Adipocyte (in vitro differentiated cells): ENCODE measurements at regions not wholly inside any gene's neighbourhood (a gene's known extent, or its start where the extent isn't known, plus 50 kb on each side); places are given as distances from the start of the nearest gene placed in this dataset.

ENCODE experiments used
- DNase-seq: peaks from one replicate; pipeline ENCODE4 v3.0.0-alpha.2; 2015; ENCODE audit warnings: low read depth
- H3K27me3 ChIP-seq: replicated peaks from 2 replicates; pipeline ENCODE4 v1.7.0; 2013; ENCODE audit warnings: mild to moderate bottlenecking, low read length, moderate library complexity; ENCODE audit not compliant: control insufficient read depth, insufficient read depth
- H3K36me3 ChIP-seq: 2 replicates; pipeline ENCODE4 v1.7.0; 2013; ENCODE audit warnings: low read length, mild to moderate bottlenecking, moderate library complexity; ENCODE audit not compliant: control insufficient read depth, insufficient read depth, severe bottlenecking
- H3K4me1 ChIP-seq: 2 replicates; pipeline ENCODE4 v1.7.0; 2013; ENCODE audit warnings: mild to moderate bottlenecking, low read length, moderate library complexity; ENCODE audit not compliant: control insufficient read depth, insufficient read depth
- H3K4me3 ChIP-seq: 2 replicates; pipeline ENCODE4 v1.7.0; 2013; ENCODE audit warnings: mild to moderate bottlenecking, low read length, moderate library complexity
- H3K9ac ChIP-seq: 2 replicates; pipeline ENCODE4 v1.7.0; 2013; ENCODE audit warnings: mild to moderate bottlenecking, low read length, moderate library complexity
- H3K9me3 ChIP-seq: 2 replicates; pipeline ENCODE4 v1.7.0; 2013; ENCODE audit warnings: mild to moderate bottlenecking, low read length, moderate library complexity; ENCODE audit not compliant: control insufficient read depth

DNA sequence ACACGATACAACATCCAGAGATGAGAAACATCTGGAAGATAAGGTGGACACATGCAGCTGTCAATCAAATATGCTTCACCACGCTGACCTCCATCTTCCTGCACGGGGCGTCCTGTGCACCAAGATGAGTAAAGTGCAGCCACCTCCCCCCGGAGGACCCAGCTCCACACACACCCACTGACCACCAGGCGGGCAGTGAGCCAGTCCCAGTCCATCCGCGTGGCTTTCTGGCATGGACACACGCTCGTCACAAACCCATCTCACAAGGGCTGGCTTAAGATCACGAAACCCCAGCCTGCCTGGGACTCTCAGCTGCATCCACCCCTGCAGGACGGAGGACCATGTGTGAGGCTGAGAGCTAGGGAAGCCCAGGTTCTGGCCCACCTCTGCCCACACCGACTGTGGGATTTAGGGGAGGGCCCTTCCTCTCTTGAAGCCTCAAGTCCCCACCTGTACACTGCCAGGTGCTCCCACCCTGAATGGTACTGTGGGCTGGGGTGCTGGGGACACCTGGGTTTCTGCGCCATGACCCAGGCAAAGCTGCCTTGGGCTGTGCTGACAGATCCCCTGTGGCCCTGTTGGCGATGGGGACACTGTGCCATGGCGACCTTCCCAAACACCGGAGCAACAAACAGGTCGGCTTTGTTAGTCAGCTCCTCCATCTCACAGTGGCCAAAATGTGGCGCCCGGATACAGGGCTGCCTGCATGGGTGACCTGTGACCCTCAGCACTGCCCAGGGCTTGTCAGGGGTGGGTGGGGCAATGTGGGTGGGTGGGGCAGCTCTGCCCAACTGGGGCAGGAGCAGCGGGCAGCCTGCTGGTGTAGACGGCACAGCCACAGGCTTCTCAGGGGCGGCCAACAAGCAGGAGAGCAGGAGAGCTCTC lies 629.0 kb downstream of the TBC1D22A start:
- Histone ChIP-seq H3K27me3 (peaks cover 43% of the 10 kb centered on the region), H3K9ac (no peak overlapping the region), H3K9me3 (no peaks in the 10 kb centered on the region), H3K4me1 (no peaks in the 10 kb centered on the region), H3K36me3 (no peaks in the 10 kb centered on the region), H3K4me3 (no peak overlapping the region)
- DNase-seq, result no peak

DNA sequence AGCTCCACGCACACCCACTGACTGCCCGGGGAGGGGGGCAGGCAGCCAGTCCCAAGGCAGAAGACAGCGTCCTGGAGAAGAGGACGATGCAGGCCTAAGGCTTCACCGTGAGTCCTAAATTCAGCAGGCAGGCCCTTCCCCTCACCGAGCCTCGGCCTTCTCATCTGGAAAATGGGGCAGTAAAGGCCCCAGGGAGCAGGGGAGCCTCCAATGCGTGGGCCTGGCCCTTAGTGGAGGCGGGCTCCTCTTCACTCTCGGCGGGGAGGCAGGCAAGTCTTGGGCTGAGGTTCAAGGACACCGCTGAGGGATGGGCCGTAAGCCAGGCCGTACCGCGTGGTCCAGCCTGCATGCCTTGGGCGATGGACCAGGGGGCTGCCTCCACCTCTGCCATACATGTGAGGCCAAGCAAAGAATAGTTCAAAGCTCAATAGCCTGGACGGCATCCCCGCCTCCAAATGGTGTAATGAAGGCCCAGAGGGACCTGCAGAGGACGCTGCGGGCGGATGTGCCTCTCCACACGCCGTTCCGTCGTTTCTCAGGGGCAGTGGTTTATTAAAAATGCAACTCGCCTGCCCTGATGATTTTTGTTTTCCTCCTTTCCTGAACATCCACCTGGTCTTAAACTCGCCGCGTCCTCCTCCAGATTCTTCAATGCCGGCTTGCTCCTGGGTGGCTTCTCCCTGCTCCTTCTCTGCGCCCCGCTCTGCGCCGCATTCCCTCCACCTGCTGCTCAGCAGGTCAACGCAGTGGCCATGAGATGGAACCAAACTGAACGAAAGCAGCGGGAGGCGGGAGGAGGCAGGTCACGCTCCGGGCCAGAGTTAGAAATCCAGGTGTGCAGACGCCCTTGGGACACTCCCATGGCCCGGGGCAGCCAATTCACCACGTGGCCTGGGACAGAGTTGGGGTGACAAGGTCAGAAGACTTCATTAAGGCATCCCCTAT lies 627.8 kb downstream of the TBC1D22A start:
- no peaks in the 10 kb centered on the region for H3K9me3 ChIP-seq
- H3K27me3 ChIP-seq, result peaks cover 49% of the 10 kb centered on the region
- no peak for DNase-seq
- no peaks in the 10 kb centered on the region for H3K36me3 ChIP-seq
- no peaks in the 10 kb centered on the region for H3K4me1 ChIP-seq
- no peak overlapping the region for H3K9ac ChIP-seq
- no peak overlapping the region for H3K4me3 ChIP-seq

GRCh38 chr22:47389201-47389600 lies 626.8 kb downstream of the TBC1D22A start:
- Histone ChIP-seq H3K36me3 (no peaks in the 10 kb centered on the region), H3K4me3 (no peak overlapping the region), H3K27me3 (peaks cover 55% of the 10 kb centered on the region), H3K9me3 (no peaks in the 10 kb centered on the region), H3K9ac (no peak overlapping the region), H3K4me1 (no peaks in the 10 kb centered on the region)
- no peak for DNase-seq

- Histone ChIP-seq H3K36me3 (no peaks in the 10 kb centered on the region), H3K9ac (no peak overlapping the region), H3K4me3 (no peak overlapping the region), H3K27me3 (peaks cover 55% of the 10 kb centered on the region), H3K9me3 (no peaks in the 10 kb centered on the region), H3K4me1 (no peaks in the 10 kb centered on the region)
- no peak for DNase-seq
Measured at GRCh38 chr22:47388778-47389177, 626.3 kb downstream of the TBC1D22A start.

DNA sequence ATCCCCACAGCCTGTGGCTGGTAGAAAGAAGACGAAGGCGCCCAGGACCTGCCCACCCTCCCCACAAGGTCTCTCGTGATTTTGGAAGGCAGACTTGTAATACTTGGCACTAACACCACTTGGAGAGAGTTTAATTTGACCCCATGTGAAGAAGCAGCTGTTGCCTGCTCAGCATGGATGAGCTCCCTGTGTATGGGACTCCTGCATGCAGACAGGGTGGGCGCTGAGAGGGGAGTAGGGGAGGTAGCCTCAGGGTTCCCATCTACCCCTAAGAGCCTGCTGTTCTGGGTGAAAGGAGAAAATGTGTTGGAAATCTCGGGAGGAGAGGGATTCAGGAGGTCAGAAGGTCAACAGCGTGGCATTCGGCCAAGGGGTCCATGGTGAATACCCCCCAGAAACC lies 625.9 kb downstream of the TBC1D22A start:
- Histone ChIP-seq H3K27me3 (peaks cover 52% of the 10 kb centered on the region), H3K9me3 (no peaks in the 10 kb centered on the region), H3K4me1 (no peaks in the 10 kb centered on the region), H3K4me3 (no peak overlapping the region), H3K36me3 (no peaks in the 10 kb centered on the region), H3K9ac (no peak overlapping the region)
- no peak for DNase-seq

- Histone ChIP-seq H3K27me3 (peaks cover 53% of the 10 kb centered on the region), H3K9ac (no peak overlapping the region), H3K4me3 (no peak overlapping the region), H3K36me3 (no peaks in the 10 kb centered on the region), H3K4me1 (no peaks in the 10 kb centered on the region), H3K9me3 (no peaks in the 10 kb centered on the region)
- no peak for DNase-seq
Measured at GRCh38 chr22:47386812-47387510, 624.5 kb downstream of the TBC1D22A start.

DNA sequence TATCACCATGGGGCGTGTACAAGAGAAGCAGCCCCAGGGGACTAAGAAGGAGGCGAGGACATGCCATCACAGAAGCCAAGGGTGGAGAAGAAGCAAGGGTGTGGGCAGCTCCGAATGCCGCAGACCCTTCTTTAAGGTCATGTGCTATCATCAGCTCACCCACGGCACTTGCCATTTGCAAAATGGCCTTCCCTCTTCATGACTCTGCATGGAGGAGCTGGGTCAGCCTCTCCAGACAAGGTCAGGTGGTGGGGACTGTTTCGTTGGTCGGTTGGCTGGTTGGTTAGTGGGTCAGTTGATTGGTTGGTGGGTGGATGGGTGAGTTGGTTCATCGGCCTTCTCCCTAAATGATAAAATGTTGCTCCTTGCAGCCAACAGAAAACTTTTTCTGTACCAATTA lies 622.5 kb downstream of the TBC1D22A start:
- Histone ChIP-seq H3K4me1 (no peaks in the 10 kb centered on the region), H3K4me3 (no peak overlapping the region), H3K36me3 (no peaks in the 10 kb centered on the region), H3K9me3 (no peaks in the 10 kb centered on the region), H3K9ac (no peak overlapping the region), H3K27me3 (peaks cover 52% of the 10 kb centered on the region)
- no peak for DNase-seq

GRCh38 chr22:47382164-47382890 lies 619.9 kb downstream of the TBC1D22A start:
- Histone ChIP-seq H3K36me3 (no peaks in the 10 kb centered on the region), H3K9ac (no peak overlapping the region), H3K9me3 (no peaks in the 10 kb centered on the region), H3K4me3 (no peak overlapping the region), H3K27me3 (peaks cover 50% of the 10 kb centered on the region), H3K4me1 (no peaks in the 10 kb centered on the region)
- DNase-seq, result no peak

GRCh38 chr22:47381240-47381639 lies 618.8 kb downstream of the TBC1D22A start:
- Histone ChIP-seq H3K36me3 (no peaks in the 10 kb centered on the region), H3K4me1 (no peaks in the 10 kb centered on the region), H3K9me3 (no peaks in the 10 kb centered on the region), H3K9ac (no peak overlapping the region), H3K27me3 (peaks cover 54% of the 10 kb centered on the region), H3K4me3 (no peak overlapping the region)
- no peak for DNase-seq

- Histone ChIP-seq H3K27me3 (peaks cover 56% of the 10 kb centered on the region), H3K4me3 (no peak overlapping the region), H3K9ac (no peak overlapping the region), H3K9me3 (no peaks in the 10 kb centered on the region), H3K4me1 (no peaks in the 10 kb centered on the region), H3K36me3 (no peaks in the 10 kb centered on the region)
- DNase-seq, result no peak
Measured at GRCh38 chr22:47380692-47381091, 618.2 kb downstream of the TBC1D22A start.
